Liver (tissue), 8 donors: ENCODE measurements at regions not wholly inside any gene's neighbourhood (a gene's known extent, or its start where the extent isn't known, plus 50 kb on each side); places are given as distances from the start of the nearest gene placed in this dataset.

Source experiments
- DNase-seq: peaks from one replicate; pipeline ENCODE4 v3.0.0-alpha.2; 2017; ENCODE audit warnings: low spot score
- H3K27ac ChIP-seq, 2 donors: one replicate each; pipeline ENCODE4 v1.7.0; 2013; ENCODE audit warnings: inconsistent platforms in 2 of 2, low read length in 2 of 2, control low read depth in 1 of 2, low read depth in 1 of 2, mild to moderate bottlenecking in 1 of 2
- H3K27me3 ChIP-seq, 4 donors: one replicate each; pipeline versions ENCODE4 v1.6.1 to v1.7.0; 2013; ENCODE audit warnings: low read length in 3 of 4, inconsistent platforms in 1 of 4, mild to moderate bottlenecking in 1 of 4, moderate library complexity in 1 of 4; ENCODE audit not compliant: control insufficient read depth in 4 of 4, insufficient read depth in 4 of 4
- H3K36me3 ChIP-seq, 4 donors: one replicate each; pipeline versions ENCODE4 v1.6.1 to v1.7.0; 2013; ENCODE audit warnings: low read length in 3 of 4, mild to moderate bottlenecking in 3 of 4, low read depth in 1 of 4, moderate library complexity in 1 of 4; ENCODE audit not compliant: control insufficient read depth in 4 of 4, insufficient read depth in 3 of 4
- H3K4me1 ChIP-seq, 4 donors: one replicate each; pipeline versions ENCODE4 v1.6.1 to v1.7.0; 2013; ENCODE audit warnings: low read length in 3 of 4, mild to moderate bottlenecking in 3 of 4, moderate library complexity in 1 of 4; ENCODE audit not compliant: control insufficient read depth in 4 of 4, insufficient read depth in 4 of 4
- H3K4me3 ChIP-seq, 3 donors: one replicate each; pipeline versions ENCODE4 v1.6.1 to v1.7.0; 2013; ENCODE audit warnings: low read length in 3 of 3, control low read depth in 1 of 3, low read depth in 1 of 3, mild to moderate bottlenecking in 1 of 3
- H3K9ac ChIP-seq, 2 donors: one replicate each; pipeline ENCODE4 v1.7.0; 2013; ENCODE audit warnings: low read length in 2 of 2, mild to moderate bottlenecking in 2 of 2, moderate library complexity in 2 of 2, control low read depth in 1 of 2, low read depth in 1 of 2
- H3K9me3 ChIP-seq, 4 donors: one replicate each; pipeline versions ENCODE4 v1.6.1 to v1.7.0; 2013; ENCODE audit warnings: low read length in 3 of 4; ENCODE audit not compliant: control insufficient read depth in 4 of 4
- EGR1 ChIP-seq, 2 donors: IDR thresholded peaks; 2 replicates each; pipeline ENCODE4 v1.6.1; 2016 to 2018; ENCODE audit warnings: antibody characterized with exemption in 2 of 2, low read depth in 2 of 2
- FOXA1 ChIP-seq: IDR thresholded peaks from 2 replicates; pipeline ENCODE4 v1.6.1; 2016; ENCODE audit warnings: antibody characterized with exemption
- FOXA2 ChIP-seq: IDR thresholded peaks from 2 replicates; pipeline ENCODE4 v1.6.1; 2016; ENCODE audit warnings: antibody characterized with exemption
- GABPA ChIP-seq, 2 donors: IDR thresholded peaks in 1 of 2; conservative IDR thresholded peaks in 1 of 2; 2 replicates each; pipeline ENCODE4 v1.6.1; 2016; ENCODE audit warnings: antibody characterized with exemption in 2 of 2, mild to moderate bottlenecking in 1 of 2, moderate library complexity in 1 of 2
- HNF4A ChIP-seq, 2 donors: conservative IDR thresholded peaks; 2 replicates each; pipeline ENCODE4 v1.6.1; 2016; ENCODE audit warnings: antibody characterized with exemption in 2 of 2, mild to moderate bottlenecking in 2 of 2
- HNF4G ChIP-seq: IDR thresholded peaks from 2 replicates; pipeline ENCODE4 v1.6.1; 2016; ENCODE audit warnings: antibody characterized with exemption
- JUND ChIP-seq, 2 donors: IDR thresholded peaks; 2 replicates each; pipeline ENCODE4 v1.6.1; 2016; ENCODE audit warnings: antibody characterized with exemption in 2 of 2
- NR2F2 ChIP-seq: IDR thresholded peaks from 2 replicates; pipeline ENCODE4 v1.6.1; 2016; ENCODE audit warnings: antibody characterized with exemption
- RAD21 ChIP-seq, 2 donors: IDR thresholded peaks; 2 replicates each; pipeline ENCODE4 v1.6.1; 2016; ENCODE audit warnings: antibody characterized with exemption in 2 of 2, mild to moderate bottlenecking in 2 of 2
- RXRA ChIP-seq, 2 donors: IDR thresholded peaks; 2 replicates each; pipeline ENCODE4 v1.6.1; 2017 to 2018; ENCODE audit warnings: antibody characterized with exemption in 2 of 2, mild to moderate bottlenecking in 1 of 2
- SP1 ChIP-seq: IDR thresholded peaks from 2 replicates; pipeline ENCODE4 v1.6.1; 2018; ENCODE audit warnings: antibody characterized with exemption, mild to moderate bottlenecking
- TAF1 ChIP-seq: conservative IDR thresholded peaks from 2 replicates; pipeline ENCODE4 v1.6.1; 2016; ENCODE audit warnings: antibody characterized with exemption, mild to moderate bottlenecking
- YY1 ChIP-seq: IDR thresholded peaks from 2 replicates; pipeline ENCODE4 v1.6.1; 2016; ENCODE audit warnings: antibody characterized with exemption, mild to moderate bottlenecking
- WGBS: extraction: QIAGEN DNeasy Blood & Tissue Kit; methylation state at CpG from one replicate; pipeline ENCODE4 v1.1.7; 2013; 5-methylcytosine and 5-hydroxymethylcytosine counted together
- TF ChIP-seq, protein P1 (sequence below): IDR thresholded peaks from 2 replicates; pipeline ENCODE4 v1.6.1; 2016; ENCODE audit warnings: antibody characterized with exemption, mild to moderate bottlenecking
- TF ChIP-seq, protein P2 (sequence below): fragments of 150-350 bp; IDR thresholded peaks from 2 replicates; pipeline ENCODE4 v1.5.1; 2017; ENCODE audit warnings: improper control_type of control experiment, low read depth, low read length; ENCODE audit not compliant: missing input control
- TF ChIP-seq, protein P3 (sequence below): IDR thresholded peaks from 2 replicates; pipeline ENCODE4 v1.6.1; 2016; ENCODE audit warnings: antibody characterized with exemption
- TF ChIP-seq, protein P4 (sequence below): IDR thresholded peaks from 2 replicates; pipeline ENCODE4 v1.6.1; 2016; ENCODE audit warnings: antibody characterized with exemption
- TF ChIP-seq, protein P5 (sequence below): IDR thresholded peaks from 2 replicates; pipeline ENCODE4 v1.6.1; 2016; ENCODE audit warnings: antibody characterized with exemption
- donor health status: healthy.
- donor health status: healthy.
- donor health status: healthy.
- donor health status: healthy.
- donor health status: healthy.

DNA sequence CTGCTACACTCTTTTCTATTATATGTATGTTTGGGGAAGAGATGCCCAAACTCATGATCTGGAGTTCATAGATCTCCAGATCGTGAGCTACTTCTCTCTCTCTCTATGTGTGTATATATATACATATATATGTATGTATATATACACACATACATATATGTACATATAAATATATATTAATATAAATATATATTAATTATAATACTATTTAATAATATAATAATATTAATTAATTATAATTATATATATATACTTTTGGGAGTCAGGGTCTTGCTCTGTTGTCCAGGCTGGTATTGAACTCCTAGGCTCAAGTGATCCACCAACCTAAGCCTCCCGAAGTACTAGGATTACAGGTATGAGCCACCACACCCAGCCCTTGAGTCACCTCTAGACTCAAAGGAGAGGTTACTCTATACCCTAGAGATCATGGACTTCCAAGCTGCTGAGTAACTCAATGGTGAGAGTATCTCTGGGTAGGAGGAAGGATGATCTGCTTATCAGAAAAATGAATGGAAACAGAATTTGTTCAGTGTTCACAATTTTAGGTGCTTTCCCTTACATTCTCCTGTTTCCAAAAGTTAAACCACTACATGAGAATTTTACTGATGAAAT lies 463.5 kb upstream of the TRIB2 start (continued):
- TF ChIP-seq, protein P1, sequence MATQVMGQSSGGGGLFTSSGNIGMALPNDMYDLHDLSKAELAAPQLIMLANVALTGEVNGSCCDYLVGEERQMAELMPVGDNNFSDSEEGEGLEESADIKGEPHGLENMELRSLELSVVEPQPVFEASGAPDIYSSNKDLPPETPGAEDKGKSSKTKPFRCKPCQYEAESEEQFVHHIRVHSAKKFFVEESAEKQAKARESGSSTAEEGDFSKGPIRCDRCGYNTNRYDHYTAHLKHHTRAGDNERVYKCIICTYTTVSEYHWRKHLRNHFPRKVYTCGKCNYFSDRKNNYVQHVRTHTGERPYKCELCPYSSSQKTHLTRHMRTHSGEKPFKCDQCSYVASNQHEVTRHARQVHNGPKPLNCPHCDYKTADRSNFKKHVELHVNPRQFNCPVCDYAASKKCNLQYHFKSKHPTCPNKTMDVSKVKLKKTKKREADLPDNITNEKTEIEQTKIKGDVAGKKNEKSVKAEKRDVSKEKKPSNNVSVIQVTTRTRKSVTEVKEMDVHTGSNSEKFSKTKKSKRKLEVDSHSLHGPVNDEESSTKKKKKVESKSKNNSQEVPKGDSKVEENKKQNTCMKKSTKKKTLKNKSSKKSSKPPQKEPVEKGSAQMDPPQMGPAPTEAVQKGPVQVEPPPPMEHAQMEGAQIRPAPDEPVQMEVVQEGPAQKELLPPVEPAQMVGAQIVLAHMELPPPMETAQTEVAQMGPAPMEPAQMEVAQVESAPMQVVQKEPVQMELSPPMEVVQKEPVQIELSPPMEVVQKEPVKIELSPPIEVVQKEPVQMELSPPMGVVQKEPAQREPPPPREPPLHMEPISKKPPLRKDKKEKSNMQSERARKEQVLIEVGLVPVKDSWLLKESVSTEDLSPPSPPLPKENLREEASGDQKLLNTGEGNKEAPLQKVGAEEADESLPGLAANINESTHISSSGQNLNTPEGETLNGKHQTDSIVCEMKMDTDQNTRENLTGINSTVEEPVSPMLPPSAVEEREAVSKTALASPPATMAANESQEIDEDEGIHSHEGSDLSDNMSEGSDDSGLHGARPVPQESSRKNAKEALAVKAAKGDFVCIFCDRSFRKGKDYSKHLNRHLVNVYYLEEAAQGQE: no peak
- no peak for TF ChIP-seq FOXA1

DNA sequence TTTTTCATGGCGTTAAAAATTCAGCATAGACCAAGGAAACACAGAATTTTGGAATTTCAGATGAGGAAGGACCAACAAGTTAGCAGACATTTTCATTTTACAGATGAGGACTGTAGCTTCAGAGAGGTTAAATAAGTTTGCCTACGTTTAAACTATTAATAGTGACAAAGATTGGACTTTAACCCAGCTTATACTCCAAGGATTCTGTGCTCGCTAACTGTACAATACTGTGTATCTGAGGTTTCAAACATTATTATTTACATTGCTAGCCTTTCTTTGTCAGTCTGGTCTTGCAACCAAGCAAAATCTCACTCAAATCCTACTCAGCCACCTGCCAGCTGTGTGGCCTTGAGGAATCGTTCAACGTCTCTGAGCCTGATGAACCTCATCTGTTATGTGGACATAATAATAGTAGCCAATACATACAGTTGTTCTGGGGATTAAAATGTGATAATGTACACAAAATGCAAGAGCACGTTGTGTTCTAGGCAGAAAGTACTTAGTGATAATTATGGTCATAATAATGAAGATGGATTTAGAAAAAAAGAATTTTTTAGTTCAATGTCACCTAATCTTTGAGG lies 462.4 kb upstream of the TRIB2 start:
- no peaks in the 10 kb centered on the region for H3K36me3 ChIP-seq
- H3K27ac ChIP-seq: no peak overlapping the region
- no peak for DNase-seq
- no peaks in the 10 kb centered on the region for H3K27me3 ChIP-seq
- no peaks in the 10 kb centered on the region for H3K9me3 ChIP-seq
- 73% methylated on average over 6 of the region's 6 CpGs for WGBS
- no peak overlapping the region for H3K4me3 ChIP-seq
- no peak overlapping the region for H3K9ac ChIP-seq
- TF ChIP-seq YY1 (no peak), SP1 (no peak), FOXA1 (no peak), JUND (IDR thresholded peaks at IDR 0.05) (no peak), HNF4G (no peak), RAD21 (IDR thresholded peaks at IDR 0.05) (no peak), RXRA (IDR thresholded peaks at IDR 0.05) (no peak), GABPA (IDR thresholded peaks at IDR 0.05 in 1 of 2, conservative IDR thresholded peaks at IDR 0.05 in 1 of 2) (no peak), FOXA2 (no peak), NR2F2 (no peak), TAF1 (no peak), HNF4A (conservative IDR thresholded peaks at IDR 0.05) (no peak), EGR1 (IDR thresholded peaks at IDR 0.05; ENCODE audit: low read depth in 2 of 2) (no peak)
- TF ChIP-seq, protein P1: no peak
- TF ChIP-seq, protein P2, sequence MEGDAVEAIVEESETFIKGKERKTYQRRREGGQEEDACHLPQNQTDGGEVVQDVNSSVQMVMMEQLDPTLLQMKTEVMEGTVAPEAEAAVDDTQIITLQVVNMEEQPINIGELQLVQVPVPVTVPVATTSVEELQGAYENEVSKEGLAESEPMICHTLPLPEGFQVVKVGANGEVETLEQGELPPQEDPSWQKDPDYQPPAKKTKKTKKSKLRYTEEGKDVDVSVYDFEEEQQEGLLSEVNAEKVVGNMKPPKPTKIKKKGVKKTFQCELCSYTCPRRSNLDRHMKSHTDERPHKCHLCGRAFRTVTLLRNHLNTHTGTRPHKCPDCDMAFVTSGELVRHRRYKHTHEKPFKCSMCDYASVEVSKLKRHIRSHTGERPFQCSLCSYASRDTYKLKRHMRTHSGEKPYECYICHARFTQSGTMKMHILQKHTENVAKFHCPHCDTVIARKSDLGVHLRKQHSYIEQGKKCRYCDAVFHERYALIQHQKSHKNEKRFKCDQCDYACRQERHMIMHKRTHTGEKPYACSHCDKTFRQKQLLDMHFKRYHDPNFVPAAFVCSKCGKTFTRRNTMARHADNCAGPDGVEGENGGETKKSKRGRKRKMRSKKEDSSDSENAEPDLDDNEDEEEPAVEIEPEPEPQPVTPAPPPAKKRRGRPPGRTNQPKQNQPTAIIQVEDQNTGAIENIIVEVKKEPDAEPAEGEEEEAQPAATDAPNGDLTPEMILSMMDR: no peak
- TF ChIP-seq, protein P3, sequence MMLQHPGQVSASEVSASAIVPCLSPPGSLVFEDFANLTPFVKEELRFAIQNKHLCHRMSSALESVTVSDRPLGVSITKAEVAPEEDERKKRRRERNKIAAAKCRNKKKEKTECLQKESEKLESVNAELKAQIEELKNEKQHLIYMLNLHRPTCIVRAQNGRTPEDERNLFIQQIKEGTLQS: no peak
- TF ChIP-seq, protein P4, sequence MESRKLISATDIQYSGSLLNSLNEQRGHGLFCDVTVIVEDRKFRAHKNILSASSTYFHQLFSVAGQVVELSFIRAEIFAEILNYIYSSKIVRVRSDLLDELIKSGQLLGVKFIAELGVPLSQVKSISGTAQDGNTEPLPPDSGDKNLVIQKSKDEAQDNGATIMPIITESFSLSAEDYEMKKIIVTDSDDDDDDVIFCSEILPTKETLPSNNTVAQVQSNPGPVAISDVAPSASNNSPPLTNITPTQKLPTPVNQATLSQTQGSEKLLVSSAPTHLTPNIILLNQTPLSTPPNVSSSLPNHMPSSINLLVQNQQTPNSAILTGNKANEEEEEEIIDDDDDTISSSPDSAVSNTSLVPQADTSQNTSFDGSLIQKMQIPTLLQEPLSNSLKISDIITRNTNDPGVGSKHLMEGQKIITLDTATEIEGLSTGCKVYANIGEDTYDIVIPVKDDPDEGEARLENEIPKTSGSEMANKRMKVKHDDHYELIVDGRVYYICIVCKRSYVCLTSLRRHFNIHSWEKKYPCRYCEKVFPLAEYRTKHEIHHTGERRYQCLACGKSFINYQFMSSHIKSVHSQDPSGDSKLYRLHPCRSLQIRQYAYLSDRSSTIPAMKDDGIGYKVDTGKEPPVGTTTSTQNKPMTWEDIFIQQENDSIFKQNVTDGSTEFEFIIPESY: no peak
- TF ChIP-seq, protein P5, sequence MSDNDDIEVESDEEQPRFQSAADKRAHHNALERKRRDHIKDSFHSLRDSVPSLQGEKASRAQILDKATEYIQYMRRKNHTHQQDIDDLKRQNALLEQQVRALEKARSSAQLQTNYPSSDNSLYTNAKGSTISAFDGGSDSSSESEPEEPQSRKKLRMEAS: no peak
- H3K4me1 ChIP-seq: peaks cover 0 to 2% (median 0%) of the 10 kb centered on the region in 4 donors
